HG02840 (cell line): ENCODE measurements at regions not wholly inside any gene's neighbourhood (a gene's known extent, or its start where the extent isn't known, plus 50 kb on each side); places are given as distances from the start of the nearest gene placed in this dataset.
"Not testable (repeated sequence)": the region's sequence is repeated elsewhere in the genome, so short reads cannot be mapped to it uniquely, and the experiment has no call there.

Experiments
- ATAC-seq: cut with Tn5 transposase; IDR thresholded peaks from one replicate; pipeline ENCODE4 v1.9.1; 2021; ENCODE audit warnings: mild to moderate bottlenecking, moderate library complexity, moderate number of reproducible peaks; ENCODE audit not compliant: unreplicated experiment, low FRiP score

GRCh38 chr12:124478985-124479645 lies 88.3 kb downstream of the NCOR2 start:
- ATAC-seq = no peak

DNA sequence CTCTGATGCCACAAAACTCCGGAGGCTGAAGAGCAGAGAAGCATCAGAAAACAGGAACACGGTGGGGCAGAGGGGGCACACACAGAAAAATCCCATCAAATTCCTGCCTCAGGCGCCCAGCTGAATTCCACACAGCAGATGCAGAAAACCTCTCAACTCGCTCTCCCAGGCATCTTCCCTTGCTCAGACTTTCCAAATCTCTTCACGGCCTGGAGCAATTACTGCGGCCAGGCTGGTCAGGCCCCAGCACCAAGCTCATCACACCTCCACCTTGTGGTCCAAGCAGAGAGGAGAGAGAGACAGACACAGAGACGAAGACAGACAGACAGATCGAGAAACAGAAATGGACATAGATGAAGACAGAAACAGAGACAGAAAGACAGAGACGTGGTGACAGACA lies 89.0 kb downstream of the NCOR2 start:
- ATAC-seq = no peak

- ATAC-seq = no peak
Measured at GRCh38 chr12:124477107-124477915, 90.1 kb downstream of the NCOR2 start.

DNA sequence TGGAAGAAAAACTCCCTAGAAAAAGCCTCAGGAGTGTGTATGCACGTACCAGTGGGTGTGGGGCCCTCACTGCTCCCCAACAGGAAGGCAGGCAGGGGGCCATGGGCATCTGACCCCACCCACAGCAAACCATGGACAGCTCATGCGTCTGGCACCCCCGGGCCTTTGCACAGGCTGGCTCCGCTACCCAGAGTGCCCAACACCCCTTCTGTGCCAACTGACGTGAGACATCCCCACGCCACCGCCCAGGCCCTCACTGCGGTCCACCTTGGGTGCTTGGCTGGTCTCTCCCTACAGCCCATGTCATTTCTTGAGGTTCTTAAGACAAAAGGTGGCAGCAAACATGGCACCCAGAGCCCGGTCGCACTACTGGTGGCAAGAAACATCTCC lies 91.4 kb downstream of the NCOR2 start:
- no peak for ATAC-seq

GRCh38 chr12:124475295-124476010 lies 92.0 kb downstream of the NCOR2 start:
- no peak for ATAC-seq

- no peak for ATAC-seq
Measured at GRCh38 chr12:124474709-124475108, 92.7 kb downstream of the NCOR2 start.

GRCh38 chr12:124472690-124473279 lies 94.6 kb downstream of the NCOR2 start:
- ATAC-seq = no peak

- no peak for ATAC-seq
Measured at GRCh38 chr12:124471828-124472227, 95.6 kb downstream of the NCOR2 start.

DNA sequence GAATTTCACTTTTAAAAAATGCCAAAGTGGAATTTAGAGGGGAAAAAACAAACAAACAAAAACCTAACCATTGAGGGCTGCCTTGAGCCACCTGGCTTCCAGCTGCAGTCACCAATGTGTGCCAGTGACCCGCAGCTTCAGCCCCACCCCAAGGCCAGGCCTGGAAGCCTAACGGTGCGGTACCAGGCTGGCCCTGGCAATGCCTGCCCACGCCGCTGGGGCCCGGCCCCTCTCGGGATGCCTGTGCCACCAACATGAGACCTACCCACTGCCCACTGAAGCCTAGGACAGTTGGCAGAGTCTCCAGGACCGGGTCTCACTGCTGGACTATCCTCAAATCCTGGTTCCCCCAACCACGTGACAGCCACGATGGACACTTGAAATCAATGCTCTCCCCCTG lies 96.6 kb downstream of the NCOR2 start:
- ATAC-seq = no peak

- no peak for ATAC-seq
Measured at GRCh38 chr12:124470139-124470538, 97.3 kb downstream of the NCOR2 start.

DNA sequence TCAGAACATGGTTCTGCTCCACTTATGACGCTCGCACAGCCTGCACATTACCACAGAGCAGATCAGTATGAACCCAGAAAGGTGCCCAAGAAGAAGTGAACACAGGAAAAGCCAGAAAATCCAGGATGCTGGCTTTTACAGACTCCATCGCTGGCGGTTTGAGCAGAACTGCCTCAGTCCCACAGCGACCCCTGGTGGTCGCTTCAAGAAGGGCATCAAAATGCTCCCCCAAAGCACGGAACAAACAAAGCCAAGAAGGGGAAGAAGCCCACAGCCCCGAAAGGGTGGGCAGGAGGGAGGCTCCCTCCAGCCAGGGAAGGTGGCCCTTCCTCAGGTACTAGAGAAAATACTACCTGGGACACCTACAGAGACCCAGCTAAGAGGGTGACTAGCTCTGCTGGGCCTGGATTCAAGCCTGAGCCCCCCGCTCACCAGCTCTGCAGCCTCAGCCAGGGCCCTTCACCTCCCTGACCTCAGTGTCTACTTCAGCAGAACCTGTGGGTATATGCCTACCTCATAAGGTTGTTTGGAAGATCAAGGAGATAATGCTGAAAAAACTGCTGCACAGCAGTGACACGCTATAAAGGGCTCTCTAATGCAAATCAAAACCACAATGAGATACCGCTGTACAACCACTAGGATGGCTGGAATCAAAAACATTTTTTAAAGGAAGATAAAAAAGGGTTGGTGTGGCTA lies 98.1 kb downstream of the NCOR2 start:
- ATAC-seq = no peak

DNA sequence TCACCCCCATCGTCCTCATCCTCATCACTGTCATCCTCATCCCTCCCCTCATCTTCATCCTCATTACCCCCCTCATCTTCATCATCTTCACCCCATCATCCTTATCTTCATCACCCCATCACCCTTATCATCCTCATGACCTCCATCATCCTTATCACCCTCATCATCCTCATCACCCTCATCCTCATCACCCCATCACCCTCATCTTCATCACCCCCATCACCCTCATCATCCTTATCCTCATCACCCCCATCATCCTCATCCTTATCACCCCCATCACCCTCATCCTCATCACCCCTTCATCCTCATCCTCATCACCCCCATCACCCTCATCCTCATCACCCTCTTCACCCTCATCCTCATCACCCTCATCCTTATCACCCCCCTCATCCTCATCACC lies 99.9 kb downstream of the NCOR2 start:
- ATAC-seq = not testable (repeated sequence)

GRCh38 chr12:124466216-124467128 lies 100.9 kb downstream of the NCOR2 start:
- peak; percentile 92 for ATAC-seq

GRCh38 chr12:124465473-124465872 lies 101.9 kb downstream of the NCOR2 start:
- no peak for ATAC-seq

- no peak for ATAC-seq
Measured at GRCh38 chr12:124464830-124465229, 102.6 kb downstream of the NCOR2 start.

- ATAC-seq = no peak
Measured at GRCh38 chr12:124464062-124464461, 103.3 kb downstream of the NCOR2 start.

DNA sequence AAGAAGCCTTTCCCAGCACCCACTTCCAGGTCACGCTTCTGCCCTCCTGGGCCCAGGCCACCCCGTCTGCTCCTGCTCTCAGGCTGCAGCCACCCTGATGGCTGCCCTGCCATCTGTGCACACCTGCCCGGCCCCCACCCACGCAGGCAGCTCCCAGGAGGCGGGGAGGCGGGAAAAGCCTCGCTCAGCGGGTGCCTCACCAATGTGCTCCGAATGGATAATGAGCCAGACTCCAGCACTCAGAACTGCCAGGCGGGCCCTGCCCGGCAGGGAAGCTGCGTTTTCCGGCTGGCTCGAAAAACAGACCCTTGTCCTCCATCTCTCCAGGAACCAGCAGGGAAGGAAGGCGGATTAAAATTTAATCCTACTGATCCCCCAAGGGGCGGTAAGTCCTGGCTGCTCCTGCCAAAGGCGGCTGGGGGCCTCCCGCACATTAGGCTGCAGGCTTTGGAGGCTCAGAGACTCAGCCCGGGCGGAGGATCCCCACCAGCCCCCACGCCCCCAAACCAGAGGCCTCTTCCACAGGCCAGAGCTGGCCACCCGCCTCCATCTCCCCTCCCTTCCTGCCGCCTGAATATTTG lies 104.0 kb downstream of the NCOR2 start:
- no peak for ATAC-seq

GRCh38 chr12:124462750-124463149 lies 104.7 kb downstream of the NCOR2 start:
- ATAC-seq = no peak
